ENCODE measurements at regions not wholly inside any gene's neighbourhood (a gene's known extent, or its start where the extent isn't known, plus 50 kb on each side); places are given as distances from the start of the nearest gene placed in this dataset.

GRCh38 chr2:5339473-5339872, 352.7 kb upstream of the SOX11 start:
- TF ChIP-seq, protein P1, sequence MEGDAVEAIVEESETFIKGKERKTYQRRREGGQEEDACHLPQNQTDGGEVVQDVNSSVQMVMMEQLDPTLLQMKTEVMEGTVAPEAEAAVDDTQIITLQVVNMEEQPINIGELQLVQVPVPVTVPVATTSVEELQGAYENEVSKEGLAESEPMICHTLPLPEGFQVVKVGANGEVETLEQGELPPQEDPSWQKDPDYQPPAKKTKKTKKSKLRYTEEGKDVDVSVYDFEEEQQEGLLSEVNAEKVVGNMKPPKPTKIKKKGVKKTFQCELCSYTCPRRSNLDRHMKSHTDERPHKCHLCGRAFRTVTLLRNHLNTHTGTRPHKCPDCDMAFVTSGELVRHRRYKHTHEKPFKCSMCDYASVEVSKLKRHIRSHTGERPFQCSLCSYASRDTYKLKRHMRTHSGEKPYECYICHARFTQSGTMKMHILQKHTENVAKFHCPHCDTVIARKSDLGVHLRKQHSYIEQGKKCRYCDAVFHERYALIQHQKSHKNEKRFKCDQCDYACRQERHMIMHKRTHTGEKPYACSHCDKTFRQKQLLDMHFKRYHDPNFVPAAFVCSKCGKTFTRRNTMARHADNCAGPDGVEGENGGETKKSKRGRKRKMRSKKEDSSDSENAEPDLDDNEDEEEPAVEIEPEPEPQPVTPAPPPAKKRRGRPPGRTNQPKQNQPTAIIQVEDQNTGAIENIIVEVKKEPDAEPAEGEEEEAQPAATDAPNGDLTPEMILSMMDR (IDR thresholded peaks at IDR 0.05; ENCODE audit: low read depth, low read length) = no peak
- TF ChIP-seq EZH2phosphoT487 (IDR thresholded peaks at IDR 0.05; ENCODE audit: low read depth) = no peak

All from OCI-LY3 (cell line).